ENCODE measurements at regions not wholly inside any gene's neighbourhood (a gene's known extent, or its start where the extent isn't known, plus 50 kb on each side); places are given as distances from the start of the nearest gene placed in this dataset.
"Not testable (repeated sequence)": the region's sequence is repeated elsewhere in the genome, so short reads cannot be mapped to it uniquely, and the experiment has no call there.

DNA sequence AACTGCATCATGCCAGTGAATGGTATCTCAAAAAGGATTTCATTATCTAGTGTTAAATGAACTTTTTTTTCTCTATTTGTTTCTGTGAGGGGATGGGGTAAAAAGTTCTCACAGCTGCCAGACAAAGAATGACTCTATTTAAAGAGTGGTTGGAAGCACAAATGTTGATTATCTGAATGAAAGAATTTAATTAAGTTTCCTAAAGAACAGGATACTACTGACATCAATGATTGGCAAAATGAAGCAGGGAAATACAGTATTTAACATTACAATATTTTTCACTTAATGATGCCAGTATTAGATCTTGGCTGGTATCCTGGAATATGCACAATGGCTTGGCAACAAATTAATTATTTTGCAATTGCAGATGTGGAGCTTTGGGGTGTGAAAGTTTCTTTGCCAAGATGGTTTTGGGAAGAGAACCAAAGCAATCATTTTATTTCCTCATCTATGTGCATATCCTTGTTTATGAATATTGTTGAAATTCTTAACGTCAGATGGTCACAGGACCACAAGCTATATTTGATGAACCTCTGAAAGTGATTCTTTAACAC lies 336.8 kb downstream of the ARL4A start:
- no peak overlapping the region for H3K27ac ChIP-seq (ENCODE audit: low read length)
- WGBS (ENCODE audit: insufficient coverage) = no CpG with 5 or more reads among the region's 1 CpG
- H3K4me3 ChIP-seq (ENCODE audit: low read length) = no peak overlapping the region
- no peaks in the 10 kb centered on the region for H3K4me1 ChIP-seq (ENCODE audit: control insufficient read depth, insufficient read depth, low read length)
- peak; percentile 75 for DNase-seq
- no peaks in the 10 kb centered on the region for H3K27me3 ChIP-seq (ENCODE audit: control insufficient read depth, insufficient read depth, low read length)
- no peaks in the 10 kb centered on the region for H3K9me3 ChIP-seq (replicated peaks; ENCODE audit: control insufficient read depth, low read depth, low read length)
- no peaks in the 10 kb centered on the region for H3K36me3 ChIP-seq (ENCODE audit: control insufficient read depth, insufficient read depth, low read length)

DNA sequence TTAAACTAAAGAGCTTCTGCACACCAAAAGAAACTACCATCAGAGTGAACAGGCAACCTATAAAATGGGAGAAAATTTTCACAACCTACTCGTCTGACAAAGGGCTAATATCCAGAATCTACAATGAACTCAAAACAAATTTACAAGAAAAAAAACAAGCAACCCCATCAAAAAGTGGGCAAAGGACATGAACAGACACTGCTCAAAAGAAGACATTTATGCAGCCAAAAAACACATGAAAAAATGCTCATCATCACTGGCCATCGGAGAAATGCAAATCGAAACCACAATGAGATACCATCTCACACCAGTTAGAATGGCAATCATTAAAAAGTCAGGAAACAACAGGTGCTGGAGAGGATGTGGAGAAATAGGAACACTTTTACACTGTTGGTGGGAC lies 337.6 kb downstream of the ARL4A start:
- not testable (repeated sequence) for H3K27me3 ChIP-seq (ENCODE audit: control insufficient read depth, insufficient read depth, low read length); H3K4me1 ChIP-seq (ENCODE audit: control insufficient read depth, insufficient read depth, low read length); H3K27ac ChIP-seq (ENCODE audit: low read length); H3K9me3 ChIP-seq (replicated peaks; ENCODE audit: control insufficient read depth, low read depth, low read length); H3K36me3 ChIP-seq (ENCODE audit: control insufficient read depth, insufficient read depth, low read length); H3K4me3 ChIP-seq (ENCODE audit: low read length); DNase-seq
- no CpG with 5 or more reads among the region's 3 CpGs for WGBS (ENCODE audit: insufficient coverage)

DNA sequence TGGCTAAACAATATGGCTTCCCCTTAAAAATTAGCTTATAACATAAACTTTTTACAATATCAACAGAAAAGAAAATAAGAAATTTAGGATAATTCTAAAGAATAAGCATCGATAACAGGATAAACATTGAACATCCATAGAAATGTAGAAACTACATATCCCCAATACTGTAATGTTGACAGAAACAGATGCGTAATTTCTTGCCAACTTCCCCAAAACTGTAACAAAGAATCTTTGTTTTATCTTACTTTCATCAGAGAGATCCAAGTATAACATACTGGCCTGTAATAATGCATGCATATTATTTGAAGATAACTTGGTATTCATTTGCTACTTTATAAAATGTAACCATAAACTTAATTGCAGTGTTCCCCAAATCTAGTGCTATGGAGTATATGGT lies 339.9 kb downstream of the ARL4A start:
- Histone ChIP-seq H3K27ac (ENCODE audit: low read length) (peak overlapping the region; percentile 72), H3K4me3 (ENCODE audit: low read length) (no peak overlapping the region), H3K4me1 (ENCODE audit: control insufficient read depth, insufficient read depth, low read length) (no peaks in the 10 kb centered on the region), H3K27me3 (ENCODE audit: control insufficient read depth, insufficient read depth, low read length) (no peaks in the 10 kb centered on the region), H3K9me3 (replicated peaks; ENCODE audit: control insufficient read depth, low read depth, low read length) (no peaks in the 10 kb centered on the region), H3K36me3 (ENCODE audit: control insufficient read depth, insufficient read depth, low read length) (no peaks in the 10 kb centered on the region)
- peak; percentile 54 for DNase-seq
- no CpG with 5 or more reads among the region's 2 CpGs for WGBS (ENCODE audit: insufficient coverage)

DNA sequence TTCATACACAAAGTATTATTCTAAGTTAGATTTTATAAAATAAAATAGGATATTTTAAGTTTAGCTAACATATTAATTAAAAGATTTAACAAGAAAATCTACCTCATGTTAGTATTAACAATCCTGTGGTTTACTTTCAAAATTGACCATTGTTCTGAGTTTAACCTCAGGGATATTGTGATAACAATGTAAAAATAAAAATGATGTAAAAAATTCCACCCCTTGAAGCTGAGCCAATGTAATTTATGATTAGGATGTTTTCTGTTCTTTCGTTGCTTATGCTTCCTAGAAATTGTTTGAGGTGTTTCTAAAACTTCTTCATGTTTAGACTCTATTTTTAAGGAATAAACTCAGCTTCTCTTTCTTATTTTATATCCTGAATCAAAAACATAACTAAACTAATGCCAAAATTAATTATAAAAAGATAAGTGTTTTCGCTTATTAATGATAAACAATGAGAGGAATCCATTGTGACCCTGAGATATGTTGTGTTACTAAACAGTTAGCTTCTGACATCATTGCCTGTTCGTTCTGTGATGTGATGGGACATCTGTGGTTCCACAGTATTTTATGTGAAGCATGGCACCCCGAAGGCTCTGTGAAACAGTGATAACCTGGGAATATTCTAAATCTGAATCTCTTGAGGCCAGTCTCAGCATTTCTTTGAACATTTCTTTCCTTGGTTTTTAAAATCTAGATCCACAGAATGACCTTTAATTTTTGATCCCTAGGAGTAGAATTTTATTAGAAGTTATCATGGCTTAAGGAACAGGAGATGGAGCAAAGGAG lies 340.8 kb downstream of the ARL4A start:
- Histone ChIP-seq H3K9me3 (replicated peaks; ENCODE audit: control insufficient read depth, low read depth, low read length) (no peaks in the 10 kb centered on the region), H3K27me3 (ENCODE audit: control insufficient read depth, insufficient read depth, low read length) (no peaks in the 10 kb centered on the region), H3K4me1 (ENCODE audit: control insufficient read depth, insufficient read depth, low read length) (no peaks in the 10 kb centered on the region), H3K36me3 (ENCODE audit: control insufficient read depth, insufficient read depth, low read length) (no peaks in the 10 kb centered on the region), H3K27ac (ENCODE audit: low read length) (peak overlapping the region; percentile 72), H3K4me3 (ENCODE audit: low read length) (no peak overlapping the region)
- DNase-seq = peak; percentile 44
- whole genome bisulfite sequencing (ENCODE audit: insufficient coverage) = no CpG with 5 or more reads among the region's 4 CpGs

DNA sequence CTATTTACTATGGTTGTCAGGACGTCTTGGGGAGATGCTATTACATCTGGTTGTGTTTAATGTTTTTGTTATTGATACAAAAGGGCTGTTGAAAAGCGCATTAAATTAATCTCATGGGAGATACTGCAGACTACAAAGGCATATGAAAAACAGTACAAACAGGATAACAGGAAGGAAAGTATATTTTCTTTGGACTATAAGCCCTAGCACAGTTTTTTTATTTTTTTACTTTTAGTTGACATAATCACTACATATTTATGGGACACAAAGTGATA lies 341.3 kb downstream of the ARL4A start:
- H3K4me1 ChIP-seq (ENCODE audit: control insufficient read depth, insufficient read depth, low read length) = no peaks in the 10 kb centered on the region
- WGBS (ENCODE audit: insufficient coverage) = 20% methylated on average over 1 of the region's 2 CpGs
- H3K9me3 ChIP-seq (replicated peaks; ENCODE audit: control insufficient read depth, low read depth, low read length) = no peaks in the 10 kb centered on the region
- no peaks in the 10 kb centered on the region for H3K27me3 ChIP-seq (ENCODE audit: control insufficient read depth, insufficient read depth, low read length)
- no peaks in the 10 kb centered on the region for H3K36me3 ChIP-seq (ENCODE audit: control insufficient read depth, insufficient read depth, low read length)
- DNase-seq = peak; percentile 76
- H3K4me3 ChIP-seq (ENCODE audit: low read length) = no peak overlapping the region
- peak overlapping the region; percentile 72 for H3K27ac ChIP-seq (ENCODE audit: low read length)

DNA sequence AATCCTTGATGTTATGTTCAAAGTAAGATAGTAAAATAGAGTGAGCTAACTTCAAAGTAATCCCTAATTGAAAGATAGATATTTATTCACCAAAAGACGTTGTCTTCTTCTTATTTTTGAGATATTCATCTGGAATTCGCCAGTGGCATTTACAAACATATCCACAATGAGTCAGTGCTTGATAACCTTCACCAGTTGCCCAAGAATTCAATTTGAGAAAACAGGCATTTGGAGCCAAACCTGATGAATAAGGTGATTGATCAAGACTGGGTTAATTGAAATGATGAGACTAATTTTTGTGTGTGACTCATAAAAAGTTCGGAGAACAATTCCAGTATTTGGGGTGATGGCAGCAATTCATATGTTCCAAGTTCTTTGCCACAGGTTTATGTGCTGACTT lies 344.0 kb downstream of the ARL4A start:
- H3K9me3 ChIP-seq (replicated peaks; ENCODE audit: control insufficient read depth, low read depth, low read length) = no peaks in the 10 kb centered on the region
- no peaks in the 10 kb centered on the region for H3K4me1 ChIP-seq (ENCODE audit: control insufficient read depth, insufficient read depth, low read length)
- no CpG with 5 or more reads among the region's 3 CpGs for WGBS (ENCODE audit: insufficient coverage)
- no peak for DNase-seq
- no peaks in the 10 kb centered on the region for H3K27me3 ChIP-seq (ENCODE audit: control insufficient read depth, insufficient read depth, low read length)
- no peak overlapping the region for H3K27ac ChIP-seq (ENCODE audit: low read length)
- H3K36me3 ChIP-seq (ENCODE audit: control insufficient read depth, insufficient read depth, low read length) = no peaks in the 10 kb centered on the region
- H3K4me3 ChIP-seq (ENCODE audit: low read length) = no peak overlapping the region

DNA sequence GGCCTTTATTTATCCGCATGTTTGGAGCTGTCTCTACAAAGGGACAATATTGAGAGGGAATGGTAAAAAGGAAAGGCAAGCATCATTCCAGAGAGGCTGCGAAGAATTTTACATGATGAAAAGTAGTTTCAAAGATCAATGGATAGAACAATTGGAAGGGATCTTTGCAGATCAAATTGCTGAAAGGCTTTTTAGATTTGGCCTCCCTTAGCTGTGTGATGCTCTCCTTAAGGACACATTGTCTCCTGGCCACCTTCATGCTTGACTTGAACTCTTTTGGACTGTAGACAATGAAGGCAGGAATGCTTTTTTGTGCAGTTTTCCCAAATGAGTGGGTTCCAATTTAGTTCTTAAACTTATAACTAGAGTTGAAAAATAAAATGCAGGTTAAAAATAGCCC lies 344.7 kb downstream of the ARL4A start:
- DNase-seq = peak; percentile 74
- Histone ChIP-seq H3K9me3 (replicated peaks; ENCODE audit: control insufficient read depth, low read depth, low read length) (no peaks in the 10 kb centered on the region), H3K27ac (ENCODE audit: low read length) (no peak overlapping the region), H3K36me3 (ENCODE audit: control insufficient read depth, insufficient read depth, low read length) (no peaks in the 10 kb centered on the region), H3K27me3 (ENCODE audit: control insufficient read depth, insufficient read depth, low read length) (no peaks in the 10 kb centered on the region), H3K4me3 (ENCODE audit: low read length) (no peak overlapping the region), H3K4me1 (ENCODE audit: control insufficient read depth, insufficient read depth, low read length) (no peaks in the 10 kb centered on the region)
- WGBS (ENCODE audit: insufficient coverage) = 86% methylated on average over 1 of the region's 2 CpGs

DNA sequence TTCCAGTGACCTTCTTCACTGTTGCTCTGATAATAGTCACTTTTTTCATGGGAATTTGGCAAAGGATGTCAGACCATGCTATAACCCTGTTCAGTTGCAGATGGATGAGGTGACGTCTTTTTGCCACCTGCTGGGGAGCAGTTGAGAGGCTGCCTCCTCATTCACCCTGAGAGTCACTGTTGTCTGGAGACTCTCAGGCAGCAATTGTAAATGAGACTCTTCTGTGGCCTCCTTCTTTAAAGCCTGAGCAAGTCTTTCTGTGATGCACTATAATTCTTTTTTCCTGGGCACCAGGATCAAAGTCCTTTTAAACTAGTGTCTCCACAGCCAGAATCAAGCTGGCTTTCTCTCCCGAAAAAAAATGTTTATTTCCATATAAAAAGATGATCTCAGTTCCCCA lies 345.1 kb downstream of the ARL4A start:
- no peak overlapping the region for H3K4me3 ChIP-seq (ENCODE audit: low read length)
- peak; percentile 74 for DNase-seq
- WGBS (ENCODE audit: insufficient coverage) = 32% methylated on average over 2 of the region's 2 CpGs
- H3K27me3 ChIP-seq (ENCODE audit: control insufficient read depth, insufficient read depth, low read length) = no peaks in the 10 kb centered on the region
- no peaks in the 10 kb centered on the region for H3K9me3 ChIP-seq (replicated peaks; ENCODE audit: control insufficient read depth, low read depth, low read length)
- no peaks in the 10 kb centered on the region for H3K36me3 ChIP-seq (ENCODE audit: control insufficient read depth, insufficient read depth, low read length)
- no peaks in the 10 kb centered on the region for H3K4me1 ChIP-seq (ENCODE audit: control insufficient read depth, insufficient read depth, low read length)
- H3K27ac ChIP-seq (ENCODE audit: low read length) = no peak overlapping the region

DNA sequence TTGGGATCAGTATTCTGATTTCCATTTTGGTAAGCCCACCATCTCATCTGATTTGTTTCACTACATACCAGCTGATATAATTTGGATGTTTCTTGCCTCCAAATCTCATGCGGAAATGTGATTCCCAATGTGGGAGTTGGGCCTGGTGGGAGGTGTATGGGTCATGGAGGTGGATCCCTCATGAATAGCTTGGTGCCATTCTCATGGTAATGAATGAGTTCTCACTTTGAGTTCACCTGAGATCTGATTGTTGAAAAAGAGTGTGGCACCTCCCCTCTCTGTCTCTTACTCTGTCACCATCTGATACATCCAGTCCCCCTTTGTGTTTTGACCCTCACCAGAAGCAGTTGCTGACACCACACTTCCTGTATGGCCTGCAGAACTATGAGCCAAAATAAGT lies 347.3 kb downstream of the ARL4A start:
- no peak for DNase-seq
- Histone ChIP-seq H3K27me3 (ENCODE audit: control insufficient read depth, insufficient read depth, low read length) (no peaks in the 10 kb centered on the region), H3K4me1 (ENCODE audit: control insufficient read depth, insufficient read depth, low read length) (no peaks in the 10 kb centered on the region), H3K9me3 (replicated peaks; ENCODE audit: control insufficient read depth, low read depth, low read length) (no peaks in the 10 kb centered on the region), H3K27ac (ENCODE audit: low read length) (no peak overlapping the region), H3K4me3 (ENCODE audit: low read length) (no peak overlapping the region), H3K36me3 (ENCODE audit: control insufficient read depth, insufficient read depth, low read length) (no peaks in the 10 kb centered on the region)
- WGBS (ENCODE audit: insufficient coverage) = no CpG with 5 or more reads among the region's 1 CpG

DNA sequence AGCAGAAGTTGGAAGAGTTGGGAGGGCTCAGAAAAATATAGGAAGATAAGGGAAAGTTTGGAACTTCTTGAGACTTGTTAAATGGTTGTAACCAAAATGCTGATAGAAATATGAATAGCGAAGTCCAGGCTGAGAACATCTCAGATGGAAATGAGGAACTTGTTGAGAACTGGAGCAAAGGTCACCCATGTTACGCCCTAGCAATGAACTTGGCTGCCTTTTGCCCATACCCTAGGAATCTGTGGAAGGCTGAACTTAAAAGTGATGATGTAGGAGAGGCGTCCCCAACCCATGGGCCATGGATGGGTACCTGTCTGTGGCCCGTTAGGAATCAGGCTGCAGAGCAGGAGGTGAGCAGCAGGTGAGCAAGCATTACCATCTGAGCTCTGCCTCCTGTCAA lies 347.8 kb downstream of the ARL4A start:
- H3K4me3 ChIP-seq (ENCODE audit: low read length) = no peak overlapping the region
- no peaks in the 10 kb centered on the region for H3K4me1 ChIP-seq (ENCODE audit: control insufficient read depth, insufficient read depth, low read length)
- no peaks in the 10 kb centered on the region for H3K36me3 ChIP-seq (ENCODE audit: control insufficient read depth, insufficient read depth, low read length)
- DNase-seq = no peak
- H3K9me3 ChIP-seq (replicated peaks; ENCODE audit: control insufficient read depth, low read depth, low read length) = no peaks in the 10 kb centered on the region
- WGBS (ENCODE audit: insufficient coverage) = 93% methylated on average over 4 of the region's 4 CpGs
- no peak overlapping the region for H3K27ac ChIP-seq (ENCODE audit: low read length)
- H3K27me3 ChIP-seq (ENCODE audit: control insufficient read depth, insufficient read depth, low read length) = no peaks in the 10 kb centered on the region

DNA sequence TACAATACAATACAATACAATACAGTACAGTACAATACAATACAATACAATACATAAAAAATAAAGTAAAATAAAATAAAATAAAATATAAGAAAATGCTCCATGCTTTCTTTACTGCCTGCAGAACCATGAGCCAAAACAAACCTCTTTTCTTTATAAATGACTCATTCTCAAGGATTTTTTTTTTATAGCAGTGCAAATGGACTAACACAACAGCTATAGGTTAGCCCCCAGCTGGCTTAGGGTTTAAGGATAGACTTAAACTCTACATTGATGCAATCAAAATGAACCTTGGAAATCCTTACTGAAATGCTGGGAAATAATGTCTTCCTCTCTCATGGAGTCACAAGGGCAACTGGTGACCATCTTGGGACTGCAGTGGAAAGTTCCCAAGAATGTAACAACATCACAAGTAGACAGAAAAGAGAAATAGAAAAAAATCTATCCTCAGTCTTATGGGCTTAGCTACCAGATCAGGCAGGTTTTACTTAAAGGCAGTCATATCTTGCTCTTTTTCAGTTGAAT lies 348.9 kb downstream of the ARL4A start:
- Histone ChIP-seq H3K4me1 (ENCODE audit: control insufficient read depth, insufficient read depth, low read length) (no peaks in the 10 kb centered on the region), H3K4me3 (ENCODE audit: low read length) (no peak overlapping the region), H3K27me3 (ENCODE audit: control insufficient read depth, insufficient read depth, low read length) (no peaks in the 10 kb centered on the region), H3K36me3 (ENCODE audit: control insufficient read depth, insufficient read depth, low read length) (no peaks in the 10 kb centered on the region), H3K9me3 (replicated peaks; ENCODE audit: control insufficient read depth, low read depth, low read length) (no peaks in the 10 kb centered on the region), H3K27ac (ENCODE audit: low read length) (no peak overlapping the region)
- DNase-seq = no peak
